Neural progenitor cell (in vitro differentiated cells): ENCODE measurements at regions not wholly inside any gene's neighbourhood (a gene's known extent, or its start where the extent isn't known, plus 50 kb on each side); places are given as distances from the start of the nearest gene placed in this dataset.
A peak's percentile ranks its signal among the peaks of the same experiment; 100 is the strongest.

Experiments
- DNase-seq: peaks from one replicate; pipeline ENCODE4 v3.0.0-alpha.2; 2016; ENCODE audit warnings: low spot score
- H2AFZ ChIP-seq: fragments of 200-600 bp; sonication (generic); replicated peaks from 2 replicates; pipeline ENCODE4 v1.6.1; 2016; ENCODE audit warnings: antibody characterized with exemption
- H3F3A ChIP-seq: fragments of 200-600 bp; sonication (generic); 2 replicates; pipeline ENCODE4 v1.6.1; 2016; ENCODE audit warnings: antibody characterized with exemption, low read depth
- H3K27ac ChIP-seq: fragments of 200-600 bp; sonication (generic); 2 replicates; pipeline ENCODE4 v1.5.1; 2016; ENCODE audit warnings: mild to moderate bottlenecking
- H3K27me3 ChIP-seq: fragments of 200-600 bp; sonication (generic); 2 replicates; pipeline ENCODE4 v1.6.1; 2016; ENCODE audit warnings: mild to moderate bottlenecking, moderate library complexity
- H3K36me3 ChIP-seq: fragments of 200-600 bp; sonication (generic); 2 replicates; pipeline ENCODE4 v1.5.1; 2016
- H3K4me1 ChIP-seq: fragments of 200-600 bp; sonication (generic); 2 replicates; pipeline ENCODE4 v1.6.1; 2016; ENCODE audit warnings: mixed run types
- H3K4me2 ChIP-seq: fragments of 200-600 bp; sonication (generic); 2 replicates; pipeline ENCODE4 v1.6.1; 2016
- H3K4me3 ChIP-seq: fragments of 200-600 bp; sonication (generic); 2 replicates; pipeline ENCODE4 v1.5.1; 2016
- H3K79me2 ChIP-seq: fragments of 200-600 bp; sonication (generic); 2 replicates; pipeline ENCODE4 v1.6.1; 2016; ENCODE audit warnings: low read depth
- H3K9ac ChIP-seq: fragments of 200-600 bp; sonication (generic); 2 replicates; pipeline ENCODE4 v1.6.1; 2016
- H3K9me3 ChIP-seq: fragments of 200-600 bp; sonication (generic); 2 replicates; pipeline ENCODE4 v1.5.1; 2016; ENCODE audit warnings: low read depth
- H4K20me1 ChIP-seq: fragments of 200-600 bp; sonication (generic); 2 replicates; pipeline ENCODE4 v1.6.1; 2016; ENCODE audit warnings: low read depth
- H3K27ac Mint-ChIP-seq: 3 replicates; pipeline ENCODE4 v1.8.0; 2021; ENCODE audit warnings: mixed read lengths
- H3K27me3 Mint-ChIP-seq: 2 replicates; pipeline ENCODE4 v1.8.0; 2022; ENCODE audit warnings: low read depth, mild to moderate bottlenecking, inconsistent platforms, moderate library complexity, mixed read lengths; ENCODE audit not compliant: insufficient read depth
- H3K36me3 Mint-ChIP-seq: 3 replicates; pipeline ENCODE4 v1.8.0; 2021; ENCODE audit warnings: mixed read lengths
- H3K4me1 Mint-ChIP-seq: 3 replicates; pipeline ENCODE4 v1.8.0; 2021; ENCODE audit warnings: mixed read lengths
- H3K4me3 Mint-ChIP-seq: 3 replicates; pipeline ENCODE4 v1.8.0; 2021; ENCODE audit warnings: mild to moderate bottlenecking, moderate library complexity, mixed read lengths
- H3K9me3 Mint-ChIP-seq: 3 replicates; pipeline ENCODE4 v1.8.0; 2020; ENCODE audit warnings: mixed read lengths
- CTCF ChIP-seq: fragments of 200-600 bp; sonication (generic); IDR thresholded peaks from 2 replicates; pipeline ENCODE4 v1.5.1; 2017; ENCODE audit warnings: antibody characterized with exemption, mild to moderate bottlenecking
- EZH2 ChIP-seq: fragments of 200-600 bp; sonication (generic); IDR thresholded peaks from 2 replicates; pipeline ENCODE4 v1.6.1; 2017; ENCODE audit warnings: antibody characterized with exemption, mild to moderate bottlenecking, moderate library complexity
- EZH2phosphoT487 ChIP-seq: fragments of 200-600 bp; sonication (generic); IDR thresholded peaks from 2 replicates; pipeline ENCODE4 v1.6.1; 2017; ENCODE audit warnings: antibody characterized with exemption

GRCh38 chr6:15736297-15736696, 73.5 kb upstream of the DTNBP1 start:
- H3K27me3 Mint-ChIP-seq: peaks cover 8% of the 10 kb centered on the region
- Histone ChIP-seq H2AFZ (no peak overlapping the region), H3F3A (peaks cover 22% of the 10 kb centered on the region), H3K4me2 (no peak overlapping the region), H3K9ac (no peak overlapping the region), H3K4me1 (peaks cover 28% of the 10 kb centered on the region), H4K20me1 (no peaks in the 10 kb centered on the region), H3K4me3 (no peak overlapping the region), H3K79me2 (no peaks in the 10 kb centered on the region), H3K36me3 (no peaks in the 10 kb centered on the region), H3K27ac (no peak overlapping the region), H3K9me3 (no peaks in the 10 kb centered on the region), H3K27me3 (no peaks in the 10 kb centered on the region)
- no peak overlapping the region for H3K4me3 Mint-ChIP-seq
- peaks cover 6% of the 10 kb centered on the region for H3K9me3 Mint-ChIP-seq
- H3K27ac Mint-ChIP-seq: no peak overlapping the region
- H3K4me1 Mint-ChIP-seq: peaks cover 63% of the 10 kb centered on the region
- H3K36me3 Mint-ChIP-seq: no peaks in the 10 kb centered on the region
- TF ChIP-seq EZH2phosphoT487 (no peak), EZH2 (no peak), CTCF (no peak)
- no peak for DNase-seq

GRCh38 chr6:15735567-15736265, 72.9 kb upstream of the DTNBP1 start:
- no peak for DNase-seq
- Mint-ChIP-seq H3K27me3 (peaks cover 8% of the 10 kb centered on the region), H3K36me3 (no peaks in the 10 kb centered on the region), H3K9me3 (peaks cover 6% of the 10 kb centered on the region), H3K4me3 (no peak overlapping the region), H3K4me1 (peaks cover 69% of the 10 kb centered on the region), H3K27ac (no peak overlapping the region)
- no peak for TF ChIP-seq EZH2phosphoT487
- TF ChIP-seq CTCF: no peak
- no peak for TF ChIP-seq EZH2
- H3K27me3 ChIP-seq: no peaks in the 10 kb centered on the region
- H3K9ac ChIP-seq: no peak overlapping the region
- H3K4me1 ChIP-seq: peaks cover 28% of the 10 kb centered on the region
- no peak overlapping the region for H2AFZ ChIP-seq
- H3K9me3 ChIP-seq: no peaks in the 10 kb centered on the region
- H3K4me2 ChIP-seq: no peak overlapping the region
- H3K4me3 ChIP-seq: no peak overlapping the region
- H3K27ac ChIP-seq: no peak overlapping the region
- no peaks in the 10 kb centered on the region for H4K20me1 ChIP-seq
- H3K79me2 ChIP-seq: no peaks in the 10 kb centered on the region
- H3F3A ChIP-seq: peaks cover 22% of the 10 kb centered on the region
- no peaks in the 10 kb centered on the region for H3K36me3 ChIP-seq

- peaks cover 73% of the 10 kb centered on the region for H3K4me1 Mint-ChIP-seq
- no peaks in the 10 kb centered on the region for H4K20me1 ChIP-seq
- H3K27me3 Mint-ChIP-seq: peaks cover 8% of the 10 kb centered on the region
- H3K4me2 ChIP-seq: peak overlapping the region; percentile 8
- H3K4me3 ChIP-seq: no peak overlapping the region
- no peak overlapping the region for H3K9ac ChIP-seq
- H3K4me3 Mint-ChIP-seq: no peak overlapping the region
- peaks cover 16% of the 10 kb centered on the region for H3K4me1 ChIP-seq
- H3K9me3 Mint-ChIP-seq: peaks cover 6% of the 10 kb centered on the region
- no peaks in the 10 kb centered on the region for H3K36me3 Mint-ChIP-seq
- no peaks in the 10 kb centered on the region for H3K27me3 ChIP-seq
- TF ChIP-seq EZH2phosphoT487 (no peak), CTCF (no peak), EZH2 (no peak)
- H3K27ac Mint-ChIP-seq: no peak overlapping the region
- DNase-seq: no peak
- H3K36me3 ChIP-seq: no peaks in the 10 kb centered on the region
- no peak overlapping the region for H3K27ac ChIP-seq
- no peaks in the 10 kb centered on the region for H3K79me2 ChIP-seq
- H2AFZ ChIP-seq: no peak overlapping the region
- H3F3A ChIP-seq: peaks cover 10% of the 10 kb centered on the region
- no peaks in the 10 kb centered on the region for H3K9me3 ChIP-seq
Observed at GRCh38 chr6:15734118-15734897, 71.5 kb upstream of the DTNBP1 start.
